ENCODE measurements at regions not wholly inside any gene's neighbourhood (a gene's known extent, or its start where the extent isn't known, plus 50 kb on each side); places are given as distances from the start of the nearest gene placed in this dataset.

DNA sequence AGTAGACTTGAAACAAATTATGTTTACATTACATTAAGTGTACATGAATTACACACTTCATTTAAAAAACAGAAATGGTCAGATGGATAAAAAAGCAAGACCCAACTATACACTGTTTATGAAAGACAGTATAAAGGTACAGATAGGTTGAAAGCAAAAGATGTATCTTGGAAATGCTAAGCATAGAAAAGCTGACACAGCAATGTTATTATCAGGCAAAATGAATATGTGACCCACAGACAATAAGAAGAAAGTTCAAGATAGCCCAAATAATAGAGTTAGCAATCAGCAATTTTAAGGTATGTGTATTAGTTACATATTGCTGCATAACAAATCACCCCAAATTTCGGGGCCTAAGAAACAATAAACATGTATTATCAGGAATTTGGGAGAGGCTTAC is 153.5 kb downstream of the DHRS2 start:
- Mint-ChIP-seq H3K27ac (no peak overlapping the region), H3K36me3 (ENCODE audit: low read depth) (no peaks in the 10 kb centered on the region), H3K4me1 (ENCODE audit: low read depth) (no peaks in the 10 kb centered on the region), H3K27me3 (peaks cover 36% of the 10 kb centered on the region), H3K9me3 (no peaks in the 10 kb centered on the region), H3K4me3 (no peak overlapping the region)
- H3K9me3 ChIP-seq (ENCODE audit: control insufficient read depth in 1 of 2, insufficient read depth in 1 of 2, low read length in 2 of 2): no peaks in the 10 kb centered on the region
- no peak overlapping the region for H3K4me3 ChIP-seq (ENCODE audit: low read length)
- DNase-seq (no peak), ATAC-seq (ENCODE audit: poor library complexity) (no peak)
- no peaks in the 10 kb centered on the region for H3K4me1 ChIP-seq (ENCODE audit: insufficient read depth, low read length)
- H3K27ac ChIP-seq (ENCODE audit: low read depth in 1 of 2, low read length in 2 of 2): no peak overlapping the region
- intact Hi-C loops (cut with DNase I, micrococcal nuclease): no loop called here
- H3K36me3 ChIP-seq (ENCODE audit: insufficient read depth, low read length): no peaks in the 10 kb centered on the region
- no peaks in the 10 kb centered on the region for H3K27me3 ChIP-seq (ENCODE audit: control insufficient read depth in 1 of 2, insufficient read depth in 2 of 2, low read length in 2 of 2)
- CTCF ChIA-PET: no interaction called here
- TF ChIP-seq, protein P1, sequence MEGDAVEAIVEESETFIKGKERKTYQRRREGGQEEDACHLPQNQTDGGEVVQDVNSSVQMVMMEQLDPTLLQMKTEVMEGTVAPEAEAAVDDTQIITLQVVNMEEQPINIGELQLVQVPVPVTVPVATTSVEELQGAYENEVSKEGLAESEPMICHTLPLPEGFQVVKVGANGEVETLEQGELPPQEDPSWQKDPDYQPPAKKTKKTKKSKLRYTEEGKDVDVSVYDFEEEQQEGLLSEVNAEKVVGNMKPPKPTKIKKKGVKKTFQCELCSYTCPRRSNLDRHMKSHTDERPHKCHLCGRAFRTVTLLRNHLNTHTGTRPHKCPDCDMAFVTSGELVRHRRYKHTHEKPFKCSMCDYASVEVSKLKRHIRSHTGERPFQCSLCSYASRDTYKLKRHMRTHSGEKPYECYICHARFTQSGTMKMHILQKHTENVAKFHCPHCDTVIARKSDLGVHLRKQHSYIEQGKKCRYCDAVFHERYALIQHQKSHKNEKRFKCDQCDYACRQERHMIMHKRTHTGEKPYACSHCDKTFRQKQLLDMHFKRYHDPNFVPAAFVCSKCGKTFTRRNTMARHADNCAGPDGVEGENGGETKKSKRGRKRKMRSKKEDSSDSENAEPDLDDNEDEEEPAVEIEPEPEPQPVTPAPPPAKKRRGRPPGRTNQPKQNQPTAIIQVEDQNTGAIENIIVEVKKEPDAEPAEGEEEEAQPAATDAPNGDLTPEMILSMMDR (IDR thresholded peaks at IDR 0.05): no peak
- POLR2A ChIA-PET: no interaction called here

DNA sequence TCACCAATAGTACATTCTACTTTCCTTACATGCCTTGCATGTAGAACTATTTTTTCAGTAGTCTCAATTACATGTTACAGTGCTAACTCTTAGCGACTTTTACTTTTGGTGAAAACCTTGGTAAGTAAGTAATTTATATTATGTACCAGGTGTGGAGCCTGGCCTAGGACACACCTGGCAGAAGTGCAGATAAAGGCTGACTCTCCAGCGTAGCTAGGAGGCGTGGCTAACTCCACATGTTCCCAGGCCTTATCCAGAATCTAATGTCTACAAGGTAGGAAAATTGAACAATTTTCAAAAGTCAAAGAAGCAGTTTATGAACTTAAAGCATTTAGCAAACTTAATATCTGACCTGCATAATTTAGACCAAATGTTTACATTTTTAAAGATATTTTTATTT is 157.4 kb downstream of the DHRS2 start:
- peaks cover 2% of the 10 kb centered on the region for H3K9me3 Mint-ChIP-seq
- peaks cover 0 to 4% of the 10 kb centered on the region in 2 experiments for H3K27me3 ChIP-seq (ENCODE audit: control insufficient read depth in 1 of 2, insufficient read depth in 2 of 2, low read length in 2 of 2)
- TF ChIP-seq, protein P1 (IDR thresholded peaks at IDR 0.05): no peak
- ChIA-PET POLR2A (no interaction called here), CTCF (no interaction called here)
- no peak for ATAC-seq (ENCODE audit: poor library complexity)
- no peaks in the 10 kb centered on the region for H3K4me1 ChIP-seq (ENCODE audit: insufficient read depth, low read length)
- H3K27ac ChIP-seq (ENCODE audit: low read depth in 1 of 2, low read length in 2 of 2): no peak overlapping the region
- H3K4me3 Mint-ChIP-seq: no peak overlapping the region
- no peaks in the 10 kb centered on the region for H3K36me3 ChIP-seq (ENCODE audit: insufficient read depth, low read length)
- H3K9me3 ChIP-seq (ENCODE audit: control insufficient read depth in 1 of 2, insufficient read depth in 1 of 2, low read length in 2 of 2): no peaks in the 10 kb centered on the region
- no peaks in the 10 kb centered on the region for H3K4me1 Mint-ChIP-seq (ENCODE audit: low read depth)
- intact Hi-C loops (cut with DNase I, micrococcal nuclease): no loop called here
- no peaks in the 10 kb centered on the region for H3K36me3 Mint-ChIP-seq (ENCODE audit: low read depth)
- DNase-seq: no peak
- H3K27ac Mint-ChIP-seq: no peak overlapping the region
- no peak overlapping the region for H3K4me3 ChIP-seq (ENCODE audit: low read length)
- H3K27me3 Mint-ChIP-seq: peaks cover 25% of the 10 kb centered on the region

DNA sequence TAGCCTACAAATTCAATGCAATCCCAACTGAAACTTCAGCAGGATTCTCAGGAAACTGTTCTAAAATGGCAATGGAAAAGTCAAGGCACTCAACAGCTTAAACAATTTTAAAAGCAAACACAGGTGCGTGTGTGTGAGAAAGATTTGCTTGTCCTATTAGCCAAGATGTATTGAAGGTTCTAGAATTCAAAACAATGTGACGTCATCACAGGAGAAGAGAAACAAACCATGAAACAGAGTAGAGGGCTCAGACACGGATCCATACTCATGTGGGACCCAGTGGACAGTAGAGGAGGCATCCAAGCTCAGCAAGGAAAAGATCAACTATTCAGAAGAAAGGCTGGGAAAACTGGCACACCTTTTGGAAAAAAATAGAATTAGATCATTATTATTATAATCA is 152.8 kb upstream of the DHRS4 start:
- Histone ChIP-seq H3K27ac (ENCODE audit: low read depth in 1 of 2, low read length in 2 of 2) (no peak overlapping the region), H3K27me3 (ENCODE audit: control insufficient read depth in 1 of 2, insufficient read depth in 2 of 2, low read length in 2 of 2) (peaks cover 0 to 8% of the 10 kb centered on the region in 2 experiments), H3K9me3 (ENCODE audit: control insufficient read depth in 1 of 2, insufficient read depth in 1 of 2, low read length in 2 of 2) (peaks cover 0 to 6% of the 10 kb centered on the region in 2 experiments), H3K36me3 (ENCODE audit: insufficient read depth, low read length) (no peaks in the 10 kb centered on the region), H3K4me1 (ENCODE audit: insufficient read depth, low read length) (no peaks in the 10 kb centered on the region), H3K4me3 (ENCODE audit: low read length) (no peak overlapping the region)
- TF ChIP-seq, protein P1 (IDR thresholded peaks at IDR 0.05): no peak
- Mint-ChIP-seq H3K4me3 (no peak overlapping the region), H3K9me3 (peaks cover 10% of the 10 kb centered on the region), H3K4me1 (ENCODE audit: low read depth) (no peaks in the 10 kb centered on the region), H3K36me3 (ENCODE audit: low read depth) (no peaks in the 10 kb centered on the region), H3K27ac (no peak overlapping the region), H3K27me3 (peaks cover 29% of the 10 kb centered on the region)
- DNase-seq (no peak), ATAC-seq (ENCODE audit: poor library complexity) (no peak)
- ChIA-PET CTCF (no interaction called here), POLR2A (no interaction called here)
- intact Hi-C loops (cut with DNase I, micrococcal nuclease): no loop called here
